GM23338 (cell line): ENCODE measurements at regions not wholly inside any gene's neighbourhood (a gene's known extent, or its start where the extent isn't known, plus 50 kb on each side); places are given as distances from the start of the nearest gene placed in this dataset.

Experiments
- ATAC-seq: fragments of 200-7000 bp; cut with Tn5 transposase; 3 replicates; pipeline ENCODE4 v1.9.1; 2020
- DNase-seq: peaks from one replicate; pipeline ENCODE4 v3.0.0-alpha.2; 2015; ENCODE audit warnings: low spot score
- H2AFZ ChIP-seq: fragments of 200-600 bp; sonication (generic); 2 replicates; pipeline ENCODE4 v1.8.0; 2016; ENCODE audit warnings: antibody characterized with exemption, mild to moderate bottlenecking, moderate library complexity
- H3F3A ChIP-seq: fragments of 200-600 bp; sonication (generic); replicated peaks from 2 replicates; pipeline ENCODE4 v1.8.0; 2017; ENCODE audit warnings: antibody characterized with exemption, mixed run types, low read depth
- H3K27ac ChIP-seq: fragments of 200-600 bp; sonication (generic); 2 replicates; pipeline ENCODE4 v1.6.1; 2016; ENCODE audit warnings: low read depth
- H3K27me3 ChIP-seq: fragments of 200-600 bp; sonication (generic); 2 replicates; pipeline ENCODE4 v1.8.0; 2016; ENCODE audit warnings: mild to moderate bottlenecking, mixed run types, moderate library complexity; ENCODE audit not compliant: insufficient read depth
- H3K36me3 ChIP-seq: fragments of 200-600 bp; sonication (generic); 2 replicates; pipeline ENCODE4 v1.8.0; 2016; ENCODE audit warnings: mild to moderate bottlenecking; ENCODE audit not compliant: insufficient read depth
- H3K4me1 ChIP-seq: fragments of 200-600 bp; sonication (generic); 2 replicates; pipeline ENCODE4 v1.8.0; 2016; ENCODE audit warnings: mild to moderate bottlenecking, moderate library complexity; ENCODE audit not compliant: insufficient read depth
- H3K4me2 ChIP-seq: fragments of 200-600 bp; sonication (generic); 2 replicates; pipeline ENCODE4 v1.7.1; 2017; ENCODE audit warnings: mixed run types
- H3K4me3 ChIP-seq: fragments of 200-600 bp; sonication (generic); 2 replicates; pipeline ENCODE4 v1.6.1; 2016; ENCODE audit warnings: mixed run types
- H3K79me2 ChIP-seq: fragments of 200-600 bp; sonication (generic); replicated peaks from 2 replicates; pipeline ENCODE4 v1.8.0; 2017; ENCODE audit warnings: mild to moderate bottlenecking; ENCODE audit not compliant: insufficient read depth
- H3K9me2 ChIP-seq: fragments of 200-600 bp; sonication (generic); 2 replicates; pipeline ENCODE4 v1.8.0; 2017; ENCODE audit not compliant: insufficient read depth
- H4K20me1 ChIP-seq: fragments of 200-600 bp; sonication (generic); replicated peaks from 2 replicates; pipeline ENCODE4 v1.8.0; 2017; ENCODE audit warnings: mild to moderate bottlenecking; ENCODE audit not compliant: insufficient read depth
- H3K27ac Mint-ChIP-seq: 2 replicates; pipeline ENCODE4 v1.8.0; 2020; ENCODE audit warnings: inconsistent platforms, mild to moderate bottlenecking, moderate library complexity, mixed read lengths
- H3K27me3 Mint-ChIP-seq: 3 replicates; pipeline ENCODE4 v1.8.0; 2022; ENCODE audit warnings: low read depth, mild to moderate bottlenecking, moderate library complexity, mixed read lengths, inconsistent platforms; ENCODE audit not compliant: insufficient read depth, poor library complexity
- H3K36me3 Mint-ChIP-seq: 3 replicates; pipeline ENCODE4 v1.8.0; 2021; ENCODE audit warnings: low read depth, mild to moderate bottlenecking, inconsistent platforms, moderate library complexity, mixed read lengths
- H3K4me1 Mint-ChIP-seq: 3 replicates; pipeline ENCODE4 v1.8.0; 2020; ENCODE audit warnings: mild to moderate bottlenecking, inconsistent platforms, mixed read lengths
- H3K4me3 Mint-ChIP-seq: 3 replicates; pipeline ENCODE4 v1.8.0; 2021; ENCODE audit warnings: moderate library complexity, mild to moderate bottlenecking, inconsistent platforms, mixed read lengths
- H3K9me3 Mint-ChIP-seq: 3 replicates; pipeline ENCODE4 v1.8.0; 2020; ENCODE audit warnings: moderate library complexity, mild to moderate bottlenecking, inconsistent platforms, mixed read lengths
- CREB1 ChIP-seq: fragments of 250-450 bp; sonication (Bioruptor Pico); IDR thresholded peaks from 2 replicates; pipeline ENCODE4 v1.5.0; 2020; ENCODE audit warnings: low read depth, mild to moderate bottlenecking, moderate library complexity
- CTCF ChIP-seq, 2 experiments: fragments of 200-600 bp in 1 of 2; sonication (generic) in 1 of 2; conservative IDR thresholded peaks; 2 replicates each; pipeline versions ENCODE4 v1.5.1 to v1.6.1; 2016 to 2017; ENCODE audit warnings: antibody characterized with exemption in 2 of 2, low read depth in 2 of 2, mild to moderate bottlenecking in 2 of 2, moderate library complexity in 1 of 2
- ETS1 ChIP-seq: IDR thresholded peaks from 2 replicates; pipeline ENCODE4 v1.6.1; 2016; ENCODE audit warnings: antibody characterized with exemption
- EZH2 ChIP-seq: fragments of 200-600 bp; sonication (generic); IDR thresholded peaks from one replicate; pipeline ENCODE4 v1.8.0; 2017; ENCODE audit warnings: antibody characterized with exemption, mild to moderate bottlenecking, low read depth; ENCODE audit not compliant: unreplicated experiment
- EZH2phosphoT487 ChIP-seq: fragments of 200-600 bp; sonication (generic); IDR thresholded peaks from one replicate; pipeline ENCODE4 v1.8.1; 2018; ENCODE audit warnings: antibody characterized with exemption; ENCODE audit not compliant: unreplicated experiment
- JUNB ChIP-seq: IDR thresholded peaks from one replicate; pipeline ENCODE4 v1.6.1; 2016; ENCODE audit warnings: antibody characterized with exemption; ENCODE audit not compliant: unreplicated experiment
- NANOG ChIP-seq: IDR thresholded peaks from 2 replicates; pipeline ENCODE4 v1.6.1; 2016; ENCODE audit warnings: antibody characterized with exemption, borderline replicate concordance
- POLR2AphosphoS5 ChIP-seq: IDR thresholded peaks from 2 replicates; pipeline ENCODE4 v1.6.1; 2016; ENCODE audit warnings: antibody characterized with exemption, low read depth
- STAT1 ChIP-seq: IDR thresholded peaks from one replicate; pipeline ENCODE4 v1.6.1; 2016; ENCODE audit warnings: antibody characterized with exemption; ENCODE audit not compliant: unreplicated experiment
- ZNF114 ChIP-seq: fragments of 250-450 bp; sonication (Bioruptor Pico); IDR thresholded peaks from 2 replicates; pipeline ENCODE4 v1.5.0; 2020; ENCODE audit warnings: mild to moderate bottlenecking, moderate library complexity
- ZNF331 ChIP-seq: fragments of 250-450 bp; sonication (Bioruptor Pico); IDR thresholded peaks from 2 replicates; pipeline ENCODE4 v1.5.0; 2020; ENCODE audit warnings: low read depth, mild to moderate bottlenecking, moderate library complexity
- TF ChIP-seq, protein P1 (sequence below): IDR thresholded peaks from one replicate; pipeline ENCODE4 v1.6.1; 2018; ENCODE audit warnings: antibody characterized with exemption; ENCODE audit not compliant: unreplicated experiment

- TF ChIP-seq, protein P1, sequence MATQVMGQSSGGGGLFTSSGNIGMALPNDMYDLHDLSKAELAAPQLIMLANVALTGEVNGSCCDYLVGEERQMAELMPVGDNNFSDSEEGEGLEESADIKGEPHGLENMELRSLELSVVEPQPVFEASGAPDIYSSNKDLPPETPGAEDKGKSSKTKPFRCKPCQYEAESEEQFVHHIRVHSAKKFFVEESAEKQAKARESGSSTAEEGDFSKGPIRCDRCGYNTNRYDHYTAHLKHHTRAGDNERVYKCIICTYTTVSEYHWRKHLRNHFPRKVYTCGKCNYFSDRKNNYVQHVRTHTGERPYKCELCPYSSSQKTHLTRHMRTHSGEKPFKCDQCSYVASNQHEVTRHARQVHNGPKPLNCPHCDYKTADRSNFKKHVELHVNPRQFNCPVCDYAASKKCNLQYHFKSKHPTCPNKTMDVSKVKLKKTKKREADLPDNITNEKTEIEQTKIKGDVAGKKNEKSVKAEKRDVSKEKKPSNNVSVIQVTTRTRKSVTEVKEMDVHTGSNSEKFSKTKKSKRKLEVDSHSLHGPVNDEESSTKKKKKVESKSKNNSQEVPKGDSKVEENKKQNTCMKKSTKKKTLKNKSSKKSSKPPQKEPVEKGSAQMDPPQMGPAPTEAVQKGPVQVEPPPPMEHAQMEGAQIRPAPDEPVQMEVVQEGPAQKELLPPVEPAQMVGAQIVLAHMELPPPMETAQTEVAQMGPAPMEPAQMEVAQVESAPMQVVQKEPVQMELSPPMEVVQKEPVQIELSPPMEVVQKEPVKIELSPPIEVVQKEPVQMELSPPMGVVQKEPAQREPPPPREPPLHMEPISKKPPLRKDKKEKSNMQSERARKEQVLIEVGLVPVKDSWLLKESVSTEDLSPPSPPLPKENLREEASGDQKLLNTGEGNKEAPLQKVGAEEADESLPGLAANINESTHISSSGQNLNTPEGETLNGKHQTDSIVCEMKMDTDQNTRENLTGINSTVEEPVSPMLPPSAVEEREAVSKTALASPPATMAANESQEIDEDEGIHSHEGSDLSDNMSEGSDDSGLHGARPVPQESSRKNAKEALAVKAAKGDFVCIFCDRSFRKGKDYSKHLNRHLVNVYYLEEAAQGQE = no peak
- TF ChIP-seq CREB1 (CRISPR knock-in tag) = no peak
Observed at GRCh38 chr14:34093883-34094282, 143.0 kb upstream of the EGLN3 start (continued).

DNA sequence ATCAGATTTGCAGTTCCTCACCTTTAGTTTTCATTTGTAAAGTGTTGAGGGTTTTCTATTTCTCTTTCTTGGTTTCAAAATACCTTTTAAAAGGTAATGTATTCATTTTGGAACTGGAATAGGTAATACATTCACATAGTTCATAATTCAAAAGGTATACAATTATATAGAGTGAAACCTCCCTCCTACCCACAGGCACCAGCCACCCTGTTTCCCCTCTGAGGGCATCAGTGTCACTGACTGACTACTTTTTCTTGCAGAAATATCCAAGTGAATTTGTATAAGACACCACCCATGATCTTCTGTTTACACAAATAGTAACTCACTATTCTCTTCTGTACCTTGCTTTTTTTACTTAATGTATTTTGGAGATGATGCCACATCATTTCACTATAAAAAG lies 139.6 kb upstream of the EGLN3 start:
- Histone ChIP-seq H4K20me1 (no peaks in the 10 kb centered on the region), H3K4me1 (peaks cover 9% of the 10 kb centered on the region; the same call in 1 of the 2 replicates), H3K27ac (no peak overlapping the region), H3K9me2 (0 out of 2 replicates have a peak, but pooled peaks cover 6% of the 10 kb centered on the region), H3K36me3 (no peaks in the 10 kb centered on the region), H3F3A (no peaks in the 10 kb centered on the region), H3K79me2 (no peaks in the 10 kb centered on the region), H3K27me3 (no peaks in the 10 kb centered on the region), H3K4me2 (no peak overlapping the region), H3K4me3 (no peak overlapping the region), H2AFZ (peak overlapping the region; percentile 52)
- H3K36me3 Mint-ChIP-seq = no peaks in the 10 kb centered on the region
- no peak for ATAC-seq
- no peaks in the 10 kb centered on the region for H3K27me3 Mint-ChIP-seq
- no peaks in the 10 kb centered on the region; the same call in 2 of the 3 replicates for H3K4me1 Mint-ChIP-seq
- H3K9me3 Mint-ChIP-seq = no peaks in the 10 kb centered on the region; the same call in 2 of the 3 replicates
- DNase-seq = no peak
- no peak overlapping the region for H3K27ac Mint-ChIP-seq
- H3K4me3 Mint-ChIP-seq = no peak overlapping the region
- TF ChIP-seq EZH2phosphoT487 = no peak
- no peak for TF ChIP-seq ZNF114
- no peak for TF ChIP-seq JUNB
- TF ChIP-seq ZNF331 = no peak
- no peak for TF ChIP-seq CTCF (conservative IDR thresholded peaks at IDR 0.05; ENCODE audit: low read depth in 2 of 2)
- no peak for TF ChIP-seq ETS1
- no peak for TF ChIP-seq CREB1 (CRISPR knock-in tag)
- TF ChIP-seq STAT1 = no peak
- TF ChIP-seq, protein P1 = no peak
- no peak for TF ChIP-seq POLR2AphosphoS5
- TF ChIP-seq NANOG = no peak
- TF ChIP-seq EZH2 = no peak
